HG03039 (cell line): ENCODE measurements at regions not wholly inside any gene's neighbourhood (a gene's known extent, or its start where the extent isn't known, plus 50 kb on each side); places are given as distances from the start of the nearest gene placed in this dataset.

ENCODE experiments used
- ATAC-seq: cut with Tn5 transposase; IDR thresholded peaks from one replicate; pipeline ENCODE4 v1.9.1; 2021; ENCODE audit warnings: mild to moderate bottlenecking, moderate library complexity; ENCODE audit not compliant: unreplicated experiment

GRCh38 chr5:96247708-96248107 lies 185.3 kb downstream of the PCSK1 start:
- no peak for ATAC-seq

GRCh38 chr5:96247097-96247701 lies 185.8 kb downstream of the PCSK1 start:
- no peak for ATAC-seq

- ATAC-seq, result no peak
These were observed 187.6 kb downstream of the PCSK1 start for GRCh38 chr5:96245140-96246091.

GRCh38 chr5:96244696-96245095 lies 188.4 kb downstream of the PCSK1 start:
- no peak for ATAC-seq

GRCh38 chr5:96243862-96244261 lies 189.2 kb downstream of the PCSK1 start:
- no peak for ATAC-seq

- ATAC-seq, result no peak
These were observed 189.8 kb downstream of the PCSK1 start for GRCh38 chr5:96243203-96243602.

- ATAC-seq, result no peak
These were observed 190.5 kb downstream of the PCSK1 start for GRCh38 chr5:96242571-96242970.

- ATAC-seq, result no peak
These were observed 196.2 kb downstream of the PCSK1 start for GRCh38 chr5:96236831-96237230.

- ATAC-seq, result no peak
These were observed 197.0 kb downstream of the PCSK1 start for GRCh38 chr5:96236051-96236450.

GRCh38 chr5:96235008-96235910 lies 197.8 kb downstream of the PCSK1 start:
- ATAC-seq, result no peak

GRCh38 chr5:96232602-96233001 lies 200.4 kb downstream of the PCSK1 start:
- no peak for ATAC-seq

- ATAC-seq, result no peak
These were observed 203.9 kb downstream of the PCSK1 start for GRCh38 chr5:96229188-96229587.

- no peak for ATAC-seq
These were observed 204.6 kb downstream of the PCSK1 start for GRCh38 chr5:96228408-96228807.

GRCh38 chr5:96227957-96228356 lies 205.1 kb downstream of the PCSK1 start:
- ATAC-seq, result no peak

GRCh38 chr5:96226941-96227552 lies 206.0 kb downstream of the PCSK1 start:
- ATAC-seq, result no peak

- no peak for ATAC-seq
These were observed 210.9 kb downstream of the PCSK1 start for GRCh38 chr5:96222129-96222528.

- no peak for ATAC-seq
These were observed 212.2 kb downstream of the PCSK1 start for GRCh38 chr5:96220610-96221390.

GRCh38 chr5:96219580-96220281 lies 213.3 kb downstream of the PCSK1 start:
- no peak for ATAC-seq

GRCh38 chr5:96218653-96219052 lies 214.4 kb downstream of the PCSK1 start:
- no peak for ATAC-seq
